Thyroid gland (tissue), 4 donors: ENCODE measurements at regions not wholly inside any gene's neighbourhood (a gene's known extent, or its start where the extent isn't known, plus 50 kb on each side); places are given as distances from the start of the nearest gene placed in this dataset.
A peak's percentile ranks its signal among the peaks of the same experiment; 100 is the strongest.

Experiments
- DNase-seq, 2 donors: peaks; one replicate each; pipeline ENCODE4 v3.0.0-alpha.2; 2019
- H3K27ac ChIP-seq, 3 donors: fragments of 200-600 bp; sonication (generic); 1 replicate in 2 of 3; 2 replicates in 1 of 3; pipeline ENCODE4 v1.5.1; 2016 to 2019; ENCODE audit warnings: mild to moderate bottlenecking in 1 of 3, moderate library complexity in 1 of 3
- H3K27me3 ChIP-seq: fragments of 200-600 bp; sonication (generic); one replicate; pipeline ENCODE4 v1.5.1; 2019
- H3K36me3 ChIP-seq, 2 donors: fragments of 200-600 bp; sonication (generic); one replicate each; pipeline ENCODE4 v1.5.1; 2016 to 2019
- H3K4me1 ChIP-seq, 2 donors: fragments of 200-600 bp; sonication (generic); one replicate each; pipeline ENCODE4 v1.5.1; 2017 to 2019
- H3K4me3 ChIP-seq, 3 donors: fragments of 200-600 bp; sonication (generic); replicated peaks in 1 of 3; 1 replicate in 2 of 3; 2 replicates in 1 of 3; pipeline ENCODE4 v1.5.1; 2016; ENCODE audit warnings: mild to moderate bottlenecking in 1 of 3
- H3K9me3 ChIP-seq: fragments of 200-600 bp; sonication (generic); one replicate; pipeline ENCODE4 v1.5.1; 2017
- CTCF ChIP-seq, 6 experiments: fragments of 200-600 bp in 3 of 6; fragments of 450-650 bp in 3 of 6; sonication (generic) in 3 of 6; IDR thresholded peaks; one replicate each; pipeline ENCODE4 v1.5.1; 2016 to 2019; ENCODE audit warnings: antibody characterized with exemption in 6 of 6, mild to moderate bottlenecking in 2 of 6, inconsistent platforms in 1 of 6, moderate library complexity in 1 of 6
- POLR2A ChIP-seq, 2 donors: fragments of 450-650 bp; IDR thresholded peaks; one replicate each; pipeline ENCODE4 v1.6.1; 2017; ENCODE audit warnings: antibody characterized with exemption in 2 of 2, mild to moderate bottlenecking in 2 of 2, moderate library complexity in 1 of 2
- WGBS, 2 donors: methylation state at CpG; one replicate each; pipeline ENCODE4 v1.1.5; 2017; 5-methylcytosine and 5-hydroxymethylcytosine counted together
- intact Hi-C: fragments of 100-400 bp; cut with DNase I; formaldehyde crosslinking; loops from one replicate; pipeline ENCODE4 v1.15.1; 2023

DNA sequence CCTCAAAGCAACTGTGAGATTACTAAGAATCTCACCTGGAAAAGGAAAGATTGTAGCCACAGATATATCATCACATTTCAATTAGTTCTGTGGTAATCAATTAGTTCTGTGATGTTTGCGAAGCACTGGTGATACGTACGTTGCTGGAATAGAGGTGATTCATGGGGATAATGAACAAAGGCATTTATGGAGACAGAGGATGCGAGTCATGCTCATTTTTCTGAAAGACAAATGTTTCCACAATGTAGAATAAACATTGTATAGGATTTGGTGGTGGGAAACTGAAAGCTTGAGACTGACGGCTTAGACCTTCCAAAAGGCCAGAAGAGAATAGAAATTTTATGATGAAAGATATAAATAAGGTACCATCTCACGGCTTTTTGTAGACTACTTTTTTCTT, 507.3 kb upstream of the TYRP1 start:
- H3K9me3 ChIP-seq = no peaks in the 10 kb centered on the region
- WGBS, 2 donors = 76 to 82% methylated on average over 6 of the region's 6 CpGs
- no peak for TF ChIP-seq CTCF (IDR thresholded peaks at IDR 0.05)
- no peak for TF ChIP-seq POLR2A (IDR thresholded peaks at IDR 0.05)
- H3K4me1 ChIP-seq = no peaks in the 10 kb centered on the region
- intact Hi-C loops = no loop called here
- no peak overlapping the region for H3K4me3 ChIP-seq
- DNase-seq = no peak
- H3K27ac ChIP-seq = no peak overlapping the region
- no peaks in the 10 kb centered on the region for H3K27me3 ChIP-seq
- no peaks in the 10 kb centered on the region for H3K36me3 ChIP-seq

DNA sequence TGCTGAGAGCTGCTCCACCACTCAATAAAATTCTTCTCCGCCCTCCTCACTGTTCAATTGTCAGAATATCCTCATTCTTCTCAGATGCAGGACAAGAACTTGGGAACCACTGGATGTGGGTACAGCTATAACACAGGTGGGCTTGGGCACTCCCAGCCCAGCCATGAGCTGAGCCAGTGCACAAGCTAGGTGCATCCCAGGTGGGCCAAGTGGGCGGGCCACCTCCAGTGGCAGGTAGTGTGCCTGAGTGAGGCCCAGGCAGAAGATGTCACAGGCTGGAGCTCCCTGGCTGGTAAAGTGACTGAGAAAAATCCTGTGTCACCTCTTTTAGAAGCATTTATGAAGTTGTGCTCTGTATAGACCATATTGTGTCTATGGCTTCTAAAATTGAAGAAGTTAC, 501.6 kb upstream of the TYRP1 start:
- WGBS, 2 donors = 96% methylated on average over 2 of the region's 2 CpGs
- Histone ChIP-seq H3K36me3 (no peaks in the 10 kb centered on the region), H3K4me1 (no peaks in the 10 kb centered on the region), H3K27me3 (no peaks in the 10 kb centered on the region), H3K27ac (no peak overlapping the region), H3K4me3 (no peak overlapping the region), H3K9me3 (no peaks in the 10 kb centered on the region)
- peak in 1 of 2 donors; percentile 0 for DNase-seq
- intact Hi-C loops = no loop called here
- TF ChIP-seq POLR2A (IDR thresholded peaks at IDR 0.05) (no peak), CTCF (IDR thresholded peaks at IDR 0.05) (no peak)

DNA sequence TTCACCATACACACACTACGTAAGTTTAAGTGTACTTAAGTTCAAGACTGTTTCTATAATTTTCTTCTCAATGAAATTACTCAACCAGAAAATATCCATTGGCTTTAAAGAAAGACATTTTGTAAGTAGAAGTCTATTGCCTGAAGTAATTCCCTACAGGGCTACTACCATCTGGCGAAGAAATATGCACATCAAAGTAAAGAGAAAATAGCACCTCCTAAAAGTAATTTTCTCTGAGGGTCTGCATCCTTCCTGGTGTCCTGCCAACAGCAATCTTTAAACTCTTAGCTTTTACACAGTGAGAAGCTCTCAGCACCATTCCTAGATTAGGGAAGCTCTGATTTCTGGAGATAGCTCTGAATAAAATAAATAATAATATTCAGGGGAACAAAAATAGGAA, 498.5 kb upstream of the TYRP1 start:
- Histone ChIP-seq H3K27ac (no peak overlapping the region), H3K27me3 (no peaks in the 10 kb centered on the region), H3K4me1 (no peaks in the 10 kb centered on the region), H3K9me3 (no peaks in the 10 kb centered on the region), H3K36me3 (no peaks in the 10 kb centered on the region), H3K4me3 (no peak overlapping the region)
- TF ChIP-seq CTCF (IDR thresholded peaks at IDR 0.05) (no peak), POLR2A (IDR thresholded peaks at IDR 0.05) (no peak)
- intact Hi-C loops = no loop called here
- WGBS, 2 donors = 50 to 61% methylated on average over 2 of the region's 2 CpGs
- DNase-seq = no peak

DNA sequence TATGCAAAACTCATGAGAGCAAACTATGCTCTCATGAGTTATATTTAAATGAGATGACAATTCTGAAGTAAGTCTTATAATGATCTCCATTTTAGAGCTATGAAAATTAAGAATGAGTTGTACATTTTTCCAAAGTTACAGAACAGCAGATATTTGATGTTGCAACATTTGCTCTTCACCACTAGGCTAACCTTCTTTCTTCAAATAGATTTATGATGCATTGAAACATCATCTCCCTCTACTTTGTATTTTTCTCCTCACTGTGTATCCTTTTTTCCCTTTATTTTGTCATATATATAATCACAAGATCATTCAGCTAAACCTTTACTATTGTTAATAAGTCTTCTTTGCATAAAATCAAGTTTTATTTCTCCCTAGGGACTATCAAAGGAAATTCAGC, 497.7 kb upstream of the TYRP1 start:
- no peaks in the 10 kb centered on the region for H3K36me3 ChIP-seq
- no peak overlapping the region for H3K27ac ChIP-seq
- peaks cover 0 to 4% of the 10 kb centered on the region in 2 donors for H3K4me1 ChIP-seq
- no peaks in the 10 kb centered on the region for H3K9me3 ChIP-seq
- TF ChIP-seq CTCF (IDR thresholded peaks at IDR 0.05) = no peak
- no peak for TF ChIP-seq POLR2A (IDR thresholded peaks at IDR 0.05)
- H3K27me3 ChIP-seq = no peaks in the 10 kb centered on the region
- intact Hi-C loops = no loop called here
- DNase-seq = no peak
- no peak overlapping the region for H3K4me3 ChIP-seq

DNA sequence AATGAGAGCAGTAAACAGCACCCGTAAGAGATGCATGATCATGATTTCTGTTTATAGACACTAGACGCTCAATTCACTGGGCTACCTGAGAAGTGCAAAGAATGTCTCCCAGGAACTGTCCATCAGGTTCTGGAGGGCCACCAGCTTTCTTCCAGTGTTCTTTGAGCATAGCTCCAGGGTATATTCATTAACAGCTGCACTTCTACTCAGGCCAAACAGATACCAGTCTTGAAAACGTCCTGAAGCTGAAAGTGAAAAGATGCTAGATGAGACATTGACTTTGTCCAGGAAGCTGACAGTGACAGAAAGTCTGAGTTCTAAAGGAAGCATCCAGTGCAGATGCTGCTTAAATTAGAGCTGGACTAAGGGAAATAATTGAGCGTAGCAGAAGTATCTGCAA, 488.7 kb upstream of the TYRP1 start:
- Histone ChIP-seq H3K27ac (no peak overlapping the region), H3K27me3 (no peaks in the 10 kb centered on the region), H3K9me3 (no peaks in the 10 kb centered on the region), H3K4me3 (no peak overlapping the region), H3K36me3 (no peaks in the 10 kb centered on the region), H3K4me1 (peaks cover 0 to 4% of the 10 kb centered on the region in 2 donors)
- intact Hi-C loops = no loop called here
- TF ChIP-seq POLR2A (IDR thresholded peaks at IDR 0.05) (no peak), CTCF (IDR thresholded peaks at IDR 0.05) (no peak)
- DNase-seq = no peak
- 67 to 77% methylated on average over 4 of the region's 4 CpGs for WGBS, 2 donors
